Erythroblast (primary cell): ENCODE measurements at regions not wholly inside any gene's neighbourhood (a gene's known extent, or its start where the extent isn't known, plus 50 kb on each side); places are given as distances from the start of the nearest gene placed in this dataset.
"Not testable (repeated sequence)": the region's sequence is repeated elsewhere in the genome, so short reads cannot be mapped to it uniquely, and the experiment has no call there.

Source experiments
- DNase-seq, 2 experiments: peaks; one replicate each; lab custom pipeline; 2025; lab: John Stamatoyannopoulos, UW
- GATA1 ChIP-seq: IDR thresholded peaks from 2 replicates; pipeline ENCODE4 v1.6.1; 2011; ENCODE audit warnings: low read depth, mild to moderate bottlenecking, control low read depth, low read length, moderate library complexity
- POLR2A ChIP-seq: IDR thresholded peaks from 2 replicates; pipeline ENCODE4 v1.6.1; 2011; ENCODE audit warnings: mild to moderate bottlenecking, low read length

DNA sequence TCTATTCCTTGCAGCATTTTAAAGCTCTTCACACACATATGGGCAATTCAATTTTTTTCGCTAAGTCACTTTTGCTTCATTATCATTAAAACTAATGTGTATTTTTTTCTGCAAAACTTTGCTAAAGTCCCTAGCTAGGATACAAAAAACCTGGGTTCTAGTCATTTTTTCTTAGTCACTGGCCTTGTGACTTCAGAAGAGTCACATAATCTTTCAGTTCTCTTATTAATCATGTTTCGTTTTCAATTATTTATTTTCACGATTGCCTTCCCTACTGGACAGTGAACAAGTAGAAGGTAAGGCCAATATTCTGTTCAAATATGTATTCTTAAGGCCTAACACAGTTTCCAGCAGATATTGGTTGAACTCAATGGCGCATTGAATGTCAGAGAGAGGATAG is 60.9 kb upstream of the CYRIA start:
- DNase-seq = no peak
- TF ChIP-seq POLR2A (no peak), GATA1 (no peak)

DNA sequence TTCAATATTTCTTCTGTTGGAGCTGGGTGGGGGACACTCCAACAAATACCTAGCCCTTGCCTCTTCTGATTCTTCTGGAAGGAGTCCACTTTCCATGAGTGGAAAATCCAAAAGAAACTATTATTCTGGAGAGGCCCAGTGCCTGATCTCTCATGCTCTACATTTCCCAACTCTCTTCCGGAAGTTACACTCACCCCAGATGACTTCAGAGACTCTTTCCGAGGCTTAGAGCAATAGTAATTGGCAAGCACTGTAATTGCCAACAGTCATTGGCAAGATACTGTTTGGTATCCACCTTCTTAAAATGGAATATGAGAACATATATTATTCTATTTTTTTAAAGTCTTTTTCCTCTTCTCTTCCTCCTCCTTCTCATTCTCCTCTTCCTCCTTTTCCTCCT is 60.5 kb upstream of the CYRIA start:
- TF ChIP-seq GATA1 (no peak), POLR2A (no peak)
- DNase-seq = no peak

DNA sequence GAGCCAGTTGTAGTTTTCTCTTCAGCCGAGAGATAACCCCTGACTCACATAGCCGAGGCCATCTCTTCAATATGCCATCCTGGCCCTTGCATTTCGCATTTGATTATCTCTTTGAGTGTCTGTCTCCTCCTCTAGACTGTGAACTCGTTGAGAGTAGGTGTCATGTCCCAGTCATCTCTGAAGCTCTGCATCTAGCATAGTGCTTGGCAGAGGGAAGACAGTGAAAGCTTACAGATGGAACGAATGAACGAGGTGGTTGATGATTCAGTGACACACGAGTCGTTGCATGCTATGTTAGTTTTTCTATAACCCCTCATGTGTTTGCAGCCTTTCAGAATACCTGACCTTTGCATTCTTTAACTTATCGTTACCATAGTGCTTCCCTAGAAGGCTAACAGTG is 59.9 kb upstream of the CYRIA start:
- no peak for DNase-seq
- TF ChIP-seq POLR2A = no peak
- TF ChIP-seq GATA1 = no peak

DNA sequence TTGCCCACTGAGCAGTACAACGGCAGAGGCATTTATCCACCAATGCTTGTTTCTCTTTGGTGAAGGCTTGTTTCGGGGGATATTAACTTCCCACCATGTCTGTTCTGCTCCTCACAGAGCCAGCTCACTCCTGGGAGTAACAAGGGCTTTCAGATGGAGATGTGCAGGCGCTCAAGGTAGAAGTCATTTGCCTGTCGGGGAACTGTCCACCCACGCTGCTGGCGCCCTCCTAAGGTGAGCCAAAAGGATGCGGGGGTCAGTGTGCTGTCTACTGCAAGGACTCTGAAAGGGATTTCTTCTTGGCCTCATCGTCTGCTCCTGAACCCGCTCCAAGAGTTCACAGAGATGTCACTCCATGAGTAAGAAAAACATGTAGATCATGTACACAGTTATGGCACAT is 57.0 kb upstream of the CYRIA start:
- TF ChIP-seq POLR2A = no peak
- no peak for TF ChIP-seq GATA1
- DNase-seq = peak; percentile 10 to 33

DNA sequence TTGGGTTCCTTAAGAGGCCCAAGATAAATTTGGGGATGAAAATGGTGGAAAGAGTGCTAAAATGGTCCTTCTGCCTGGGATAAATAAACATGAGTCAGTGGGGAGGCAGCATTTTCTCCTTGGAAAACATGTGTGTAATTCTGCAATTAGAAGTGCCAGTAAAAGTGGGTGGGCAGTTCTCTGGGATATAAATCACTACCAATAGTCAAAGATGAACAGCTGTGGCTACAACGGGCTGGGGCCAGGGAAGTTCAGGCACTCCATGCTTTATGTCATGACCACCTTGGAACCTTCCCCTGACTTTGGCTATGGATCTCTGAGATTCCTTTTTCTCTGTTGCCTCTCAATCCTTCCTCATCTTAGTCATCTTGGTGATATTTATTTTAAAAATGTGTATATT is 56.5 kb upstream of the CYRIA start:
- no peak for DNase-seq
- TF ChIP-seq POLR2A (no peak), GATA1 (no peak)

GRCh38 chr2:16721529-16721928 is 55.9 kb upstream of the CYRIA start:
- DNase-seq = not testable (repeated sequence)

DNA sequence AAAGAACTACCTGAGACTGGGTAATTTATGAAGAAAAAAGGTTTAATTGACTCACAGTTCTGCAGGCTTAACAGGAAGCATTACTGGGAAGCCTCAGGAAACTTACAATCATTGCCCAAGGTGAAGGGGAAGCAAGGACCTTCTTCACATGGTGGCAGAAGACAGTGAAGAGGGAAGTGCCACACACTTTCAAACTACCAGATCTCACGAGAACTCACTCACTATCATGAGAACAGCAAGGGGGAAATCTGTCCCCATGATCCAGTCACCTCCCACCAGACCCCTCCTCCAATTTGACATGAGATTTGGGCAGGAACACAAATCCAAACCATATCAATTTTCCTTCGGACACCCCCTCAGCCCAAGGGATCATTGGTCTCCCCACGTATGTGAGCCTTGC is 55.1 kb upstream of the CYRIA start:
- not testable (repeated sequence) for DNase-seq

DNA sequence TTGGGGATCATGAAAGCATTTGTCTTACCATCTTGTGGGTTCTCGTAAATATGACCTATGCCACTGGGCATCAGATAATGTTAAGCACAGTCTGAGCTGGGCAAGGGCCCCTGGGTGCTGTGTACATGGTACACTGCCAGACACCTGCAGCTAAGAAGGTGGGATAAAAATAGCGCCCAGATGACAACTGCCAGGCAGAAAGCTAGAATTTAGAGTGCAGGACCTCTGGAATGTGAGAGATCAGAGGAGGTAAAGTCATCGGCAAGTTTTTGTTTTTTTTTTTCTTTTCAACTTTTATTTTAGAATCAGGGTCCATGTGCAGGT is 53.8 kb upstream of the CYRIA start:
- no peak for TF ChIP-seq POLR2A
- no peak for TF ChIP-seq GATA1
- no peak for DNase-seq

- peak; percentile 33 to 43 for DNase-seq
- TF ChIP-seq POLR2A (no peak), GATA1 (no peak)
Observed at GRCh38 chr2:16718576-16719484, 53.2 kb upstream of the CYRIA start.

DNA sequence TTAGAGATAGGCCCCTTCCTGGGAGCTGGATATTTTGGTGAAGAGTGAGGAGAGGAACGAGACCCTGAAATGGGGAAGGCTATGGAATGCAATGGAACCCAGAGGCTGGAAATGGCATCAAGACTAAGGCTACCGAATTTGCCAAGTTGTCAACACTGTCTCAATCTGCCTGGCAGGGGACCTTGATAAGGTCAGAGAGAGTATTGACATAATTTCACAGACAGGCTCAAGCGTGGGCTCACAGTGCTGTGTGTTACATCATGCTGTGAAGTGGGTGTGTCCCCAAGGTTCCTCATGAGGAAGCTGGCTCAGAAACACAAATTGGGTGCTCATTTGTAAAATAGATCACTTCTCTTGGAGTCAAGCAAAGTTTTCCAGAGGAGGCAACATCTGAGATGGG is 51.8 kb upstream of the CYRIA start:
- TF ChIP-seq POLR2A (no peak), GATA1 (no peak)

GRCh38 chr2:16716944-16717343 is 51.3 kb upstream of the CYRIA start:
- DNase-seq = no peak
- no peak for TF ChIP-seq GATA1
- no peak for TF ChIP-seq POLR2A

More for the DNA sequence above, 51.8 kb upstream of the CYRIA start:
- DNase-seq = peak; percentile 83 to 89

DNA sequence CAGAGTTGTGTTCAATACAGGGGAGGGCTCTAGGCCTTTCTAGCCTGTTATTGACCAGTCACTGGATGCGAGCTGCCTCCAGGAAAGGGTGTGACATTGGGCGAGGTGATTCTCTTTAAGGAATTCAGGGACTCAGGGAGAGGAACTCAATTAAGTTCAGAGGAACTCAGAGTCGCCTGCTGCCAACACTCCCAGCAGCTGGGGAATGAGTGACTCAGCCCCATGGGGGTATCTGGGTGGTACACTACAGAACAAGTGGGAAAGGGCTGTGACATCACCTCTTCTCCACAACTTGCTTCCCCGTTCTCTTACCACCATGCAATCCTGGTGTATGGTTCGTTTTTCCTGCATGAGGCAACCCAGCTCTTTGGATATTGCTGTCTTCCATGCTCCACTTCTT is 50.4 kb upstream of the CYRIA start:
- TF ChIP-seq POLR2A (no peak), GATA1 (no peak)

More for the DNA sequence above, 50.4 kb upstream of the CYRIA start:
- no peak for DNase-seq
